ENCODE measurements at regions not wholly inside any gene's neighbourhood (a gene's known extent, or its start where the extent isn't known, plus 50 kb on each side); places are given as distances from the start of the nearest gene placed in this dataset.

DNA sequence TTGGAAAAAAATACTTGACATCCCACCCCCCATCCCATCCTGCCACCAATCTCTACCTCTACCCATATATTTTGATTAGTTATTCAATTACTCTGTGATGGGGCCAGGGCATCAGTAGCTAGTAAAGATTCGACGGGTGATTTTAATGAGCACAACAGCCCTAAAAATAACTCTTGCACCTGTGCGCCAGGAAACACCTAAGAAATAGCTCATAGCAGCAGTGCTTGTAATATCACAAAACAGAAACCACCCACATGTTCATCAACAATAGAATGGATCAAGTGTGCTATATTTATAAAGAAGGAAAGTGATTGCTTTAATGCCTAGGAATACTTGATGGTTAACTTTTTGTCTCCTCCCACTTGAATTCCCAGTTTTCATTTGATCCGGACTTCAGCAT lies 225.6 kb upstream of the LCORL start:
- no TSS peak for BruUV-seq (replicated peaks)
- H4K20me1 ChIP-seq (replicated peaks; ENCODE audit: control insufficient read depth, extremely low read depth, insufficient read depth, low read length): no peaks in the 10 kb centered on the region
- H3K27ac ChIP-seq (ENCODE audit: insufficient read depth, low read depth, low read length): no peak overlapping the region
- FAIRE-seq (no peak), DNase-seq (ENCODE audit: low read depth, low spot score) (no peak)
- H3K36me3 ChIP-seq (ENCODE audit: control insufficient read depth in 2 of 2, extremely low read depth in 1 of 2, insufficient read depth in 2 of 2, low read length in 2 of 2): no peaks in the 10 kb centered on the region
- no peak overlapping the region for H3K4me3 ChIP-seq (replicated peaks in 1 of 3; ENCODE audit: insufficient read depth in 1 of 3, low read depth in 1 of 3, low read length in 3 of 3)
- no peaks in the 10 kb centered on the region for H3K9me3 ChIP-seq (replicated peaks; ENCODE audit: control insufficient read depth, insufficient read depth, low read length)
- ChIA-PET POLR2A (no interaction called here), CTCF (no interaction called here)
- H3K4me2 ChIP-seq (ENCODE audit: insufficient read depth, low read length): no peak overlapping the region
- TF ChIP-seq, protein P1, sequence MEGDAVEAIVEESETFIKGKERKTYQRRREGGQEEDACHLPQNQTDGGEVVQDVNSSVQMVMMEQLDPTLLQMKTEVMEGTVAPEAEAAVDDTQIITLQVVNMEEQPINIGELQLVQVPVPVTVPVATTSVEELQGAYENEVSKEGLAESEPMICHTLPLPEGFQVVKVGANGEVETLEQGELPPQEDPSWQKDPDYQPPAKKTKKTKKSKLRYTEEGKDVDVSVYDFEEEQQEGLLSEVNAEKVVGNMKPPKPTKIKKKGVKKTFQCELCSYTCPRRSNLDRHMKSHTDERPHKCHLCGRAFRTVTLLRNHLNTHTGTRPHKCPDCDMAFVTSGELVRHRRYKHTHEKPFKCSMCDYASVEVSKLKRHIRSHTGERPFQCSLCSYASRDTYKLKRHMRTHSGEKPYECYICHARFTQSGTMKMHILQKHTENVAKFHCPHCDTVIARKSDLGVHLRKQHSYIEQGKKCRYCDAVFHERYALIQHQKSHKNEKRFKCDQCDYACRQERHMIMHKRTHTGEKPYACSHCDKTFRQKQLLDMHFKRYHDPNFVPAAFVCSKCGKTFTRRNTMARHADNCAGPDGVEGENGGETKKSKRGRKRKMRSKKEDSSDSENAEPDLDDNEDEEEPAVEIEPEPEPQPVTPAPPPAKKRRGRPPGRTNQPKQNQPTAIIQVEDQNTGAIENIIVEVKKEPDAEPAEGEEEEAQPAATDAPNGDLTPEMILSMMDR (IDR thresholded peaks at IDR 0.05; ENCODE audit: extremely low read depth in 1 of 2, insufficient read depth in 1 of 2, low read depth in 1 of 2, low read length in 2 of 2): no peak
- TF ChIP-seq FOS (IDR thresholded peaks at IDR 0.05; ENCODE audit: borderline replicate concordance, insufficient read depth, low read length): no peak
- no peak for TF ChIP-seq POLR2AphosphoS5 (IDR thresholded peaks at IDR 0.05; ENCODE audit: insufficient read depth, low read depth, low read length)
- no peak for TF ChIP-seq JUN (IDR thresholded peaks at IDR 0.05; ENCODE audit: borderline replicate concordance, insufficient read depth, insufficient read length, low read depth)
- TF ChIP-seq POLR2A (IDR thresholded peaks at IDR 0.05; ENCODE audit: low read depth, low read length): no peak
- TF ChIP-seq GATA2 (IDR thresholded peaks at IDR 0.05; ENCODE audit: insufficient read depth, insufficient read length, low read depth, low read length): no peak
- no peak for TF ChIP-seq MYC (IDR thresholded peaks at IDR 0.05; ENCODE audit: low read depth, low read length)
- TF ChIP-seq EZH2 (IDR thresholded peaks at IDR 0.05; ENCODE audit: borderline replicate concordance, low read depth, low read length, severe bottlenecking): no peak
- no peak for TF ChIP-seq MAX (IDR thresholded peaks at IDR 0.05; ENCODE audit: insufficient read depth, insufficient read length)
- H3K79me2 ChIP-seq (ENCODE audit: control insufficient read depth, insufficient read depth, low read length): no peaks in the 10 kb centered on the region
- intact Hi-C loops (cut with micrococcal nuclease): no loop called here
- no peaks in the 10 kb centered on the region for H3K27me3 ChIP-seq (ENCODE audit: control insufficient read depth in 2 of 2, insufficient read depth in 2 of 2, low read length in 2 of 2)
- H3K9me1 ChIP-seq (replicated peaks; ENCODE audit: control insufficient read depth, extremely low read depth, insufficient read depth, low read length): no peaks in the 10 kb centered on the region
- H2AFZ ChIP-seq (ENCODE audit: low read depth, low read length): no peak overlapping the region
- dilution Hi-C loops (cut with MboI; ENCODE audit: extremely low pct_ligation_motif_present, low sequenced_read_pairs): no loop called here
- no peak overlapping the region for H3K9ac ChIP-seq (replicated peaks; ENCODE audit: extremely low read depth, insufficient read depth, low read length)
- H3K4me1 ChIP-seq (ENCODE audit: control insufficient read depth, extremely low read depth, insufficient read depth, low read length): no peaks in the 10 kb centered on the region

Data from endothelial cell of umbilical vein (primary cell).